ENCODE measurements at regions not wholly inside any gene's neighbourhood (a gene's known extent, or its start where the extent isn't known, plus 50 kb on each side); places are given as distances from the start of the nearest gene placed in this dataset.

DNA sequence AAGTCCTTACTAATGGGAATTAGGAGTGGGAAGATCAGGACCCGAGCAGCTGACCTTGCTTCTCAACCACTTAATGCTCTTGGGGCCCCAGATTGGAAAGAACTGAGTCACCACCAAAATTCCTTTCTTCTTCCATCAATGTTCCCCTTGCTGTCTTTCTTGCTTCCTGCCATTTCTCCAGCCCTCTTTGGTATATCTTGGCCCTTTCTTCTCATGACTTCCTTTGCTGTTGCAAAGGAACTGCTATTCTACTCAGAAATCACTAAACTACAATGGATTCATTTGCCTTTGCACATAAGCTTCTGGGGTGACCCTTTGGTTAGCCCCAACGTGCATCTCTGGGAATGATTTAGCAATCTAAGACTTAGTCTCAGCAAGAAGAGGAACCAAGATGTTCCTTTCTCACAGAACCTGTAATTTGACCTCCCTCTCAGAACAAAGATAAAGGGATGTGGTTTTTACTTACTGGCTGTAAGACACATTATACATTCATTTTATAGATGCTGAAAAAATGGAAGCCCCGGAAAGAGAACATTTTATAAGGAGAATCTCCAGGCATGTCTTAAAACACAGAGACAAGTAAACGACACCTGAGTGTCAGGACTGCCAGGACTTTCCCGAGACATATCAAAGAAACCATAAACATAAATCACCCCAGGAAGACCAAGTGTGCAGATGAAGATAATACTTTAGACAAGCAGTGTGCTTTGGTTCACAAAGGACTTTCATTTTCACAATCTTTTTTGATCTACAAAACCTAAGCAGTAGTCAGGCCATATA is 99.0 kb upstream of the TNFAIP3 start:
- Histone ChIP-seq H3K27me3 (ENCODE audit: control insufficient read depth, insufficient read depth, low read length) (no peaks in the 10 kb centered on the region), H3K4me1 (ENCODE audit: control insufficient read depth, insufficient read depth, low read length) (peaks cover 11% of the 10 kb centered on the region; the same call in 1 of the 2 replicates), H4K91ac (ENCODE audit: insufficient read depth, low read depth, low read length) (no peak overlapping the region), H2BK120ac (ENCODE audit: low read depth, low read length) (no peak overlapping the region), H4K5ac (ENCODE audit: low read depth, low read length) (no peak overlapping the region; the same call in 1 of the 2 replicates), H3K4me2 (ENCODE audit: low read depth, low read length) (no peak overlapping the region), H2AK5ac (ENCODE audit: low read depth, low read length) (no peak overlapping the region), H3K4ac (ENCODE audit: low read depth, low read length) (no peak overlapping the region), H4K8ac (ENCODE audit: low read depth in 2 of 2, low read length in 2 of 2) (no peak overlapping the region), H3K36me3 (ENCODE audit: control insufficient read depth, insufficient read depth, low read length) (no peaks in the 10 kb centered on the region), H4K20me1 (ENCODE audit: insufficient read depth, low read length) (no peaks in the 10 kb centered on the region), H2BK20ac (ENCODE audit: low read depth, low read length) (no peak overlapping the region; the same call in 1 of the 2 replicates), H3K9me1 (ENCODE audit: insufficient read depth, low read length) (no peaks in the 10 kb centered on the region), H3K14ac (replicated peaks; ENCODE audit: low read depth, low read length) (no peak overlapping the region), H2BK5ac (ENCODE audit: low read depth, low read length, poor library complexity, severe bottlenecking) (peak overlapping the region; percentile 69), H2AFZ (replicated peaks; ENCODE audit: low read length, poor library complexity) (no peak overlapping the region), H3K18ac (ENCODE audit: low read depth, low read length) (peak overlapping the region; percentile 60; the same call in 1 of the 2 replicates), H3K9ac (ENCODE audit: low read depth, low read length) (no peak overlapping the region), H3K27ac (ENCODE audit: insufficient read depth, low read length) (no peak overlapping the region), H3K23ac (ENCODE audit: low read depth, low read length) (no peak overlapping the region), H3K56ac (ENCODE audit: extremely low read depth, insufficient read depth, low read length) (no peak overlapping the region), H3K79me1 (ENCODE audit: low read depth in 1 of 2, low read length in 2 of 2) (no peaks in the 10 kb centered on the region), H2AK9ac (replicated peaks; ENCODE audit: low read depth, low read length, poor library complexity) (no peak overlapping the region), H3K4me3 (ENCODE audit: insufficient read depth, low read depth, low read length) (no peak overlapping the region), H2BK15ac (ENCODE audit: low read depth, low read length) (no peak overlapping the region), H3K9me3 (ENCODE audit: control insufficient read depth, insufficient read depth, low read length) (no peaks in the 10 kb centered on the region)
- DNase-seq (peak; percentile 64), ATAC-seq (ENCODE audit: low read depth) (no peak)
- WGBS, 2 experiments (ENCODE audit: extremely low coverage in 2 of 2, insufficient read length in 1 of 2), result no CpG with 5 or more reads among the region's 5 CpGs
- BruUV-seq (replicated peaks), result no TSS peak
- TF ChIP-seq BHLHE40 (IDR thresholded peaks at IDR 0.05; ENCODE audit: low read depth, low read length), result no peak
- peak; percentile 1; the same call in 1 of the 2 replicates for TF ChIP-seq CEBPB (IDR thresholded peaks at IDR 0.05; ENCODE audit: low read depth, low read length)
- dilution Hi-C loops (cut with HindIII; ENCODE audit: low sequenced_read_pairs, unreplicated experiment) (no loop called here), in situ Hi-C loops (cut with MboI; ENCODE audit: low sequenced_read_pairs) (no loop called here), intact Hi-C loops (cut with micrococcal nuclease) (loop anchor here (5.0 kb wide), 1 partner anchor 36 kb away; no protein-coding TSS in a partner anchor)
- ChIA-PET POLR2A (ENCODE audit: unreplicated experiment) (no interaction called here), CTCF (no interaction called here)
